Panc1 (cell line): ENCODE measurements at regions not wholly inside any gene's neighbourhood (a gene's known extent, or its start where the extent isn't known, plus 50 kb on each side); places are given as distances from the start of the nearest gene placed in this dataset.

ENCODE experiments used
- ATAC-seq: fragments of 200-7000 bp; cut with Tn5 transposase; 2 replicates; pipeline ENCODE4 v1.9.1; 2020; ENCODE audit warnings: mild to moderate bottlenecking, moderate library complexity
- BruUV-seq: library from RNA; stranded (reverse); fragments of 400-500 nt; replicated peaks from 2 replicates; lab custom pipeline; 2021; lab: Mats Ljungman, UMichigan
- CTCF ChIA-PET: fragments of 300-600 bp; sonication (Branson Sonifier 250); formaldehyde crosslinking; loops from one replicate; lab custom pipeline; 2022; ENCODE audit warnings: antibody characterized with exemption; lab: Charles Lee
- POLR2A ChIA-PET: fragments of 300-600 bp; sonication (Branson Sonifier 250); formaldehyde crosslinking; loops from one replicate; lab custom pipeline; 2022; ENCODE audit warnings: antibody characterized with exemption; lab: Charles Lee
- DNase-seq: peaks from one replicate; pipeline ENCODE4 v3.0.0-alpha.2; 2010; ENCODE audit warnings: low read depth, low spot score
- H3K27ac ChIP-seq: 2 replicates; pipeline ENCODE4 v1.5.1; 2011; ENCODE audit warnings: mild to moderate bottlenecking, low read length, inconsistent platforms
- H3K27me3 ChIP-seq: fragments of 200-500 bp; sonication (Bioruptor generic); 2 replicates; pipeline ENCODE4 v1.6.0; 2014; ENCODE audit warnings: low read length, inconsistent platforms; ENCODE audit not compliant: control insufficient read depth, insufficient read depth
- H3K36me3 ChIP-seq: fragments of 200-500 bp; sonication (Bioruptor generic); 2 replicates; pipeline ENCODE4 v1.5.1; 2014; ENCODE audit warnings: inconsistent platforms, mild to moderate bottlenecking, low read length, moderate library complexity; ENCODE audit not compliant: control insufficient read depth, insufficient read depth
- H3K4me1 ChIP-seq: 2 replicates; pipeline ENCODE4 v1.5.1; 2011; ENCODE audit warnings: inconsistent platforms, mild to moderate bottlenecking, low read length, moderate library complexity; ENCODE audit not compliant: control insufficient read depth, insufficient read depth
- H3K4me3 ChIP-seq, 2 experiments: 2 replicates each; pipeline ENCODE4 v1.5.1; 2011 to 2012; ENCODE audit warnings: low read depth in 2 of 2, low read length in 2 of 2, mild to moderate bottlenecking in 2 of 2, inconsistent platforms in 1 of 2, moderate library complexity in 1 of 2
- H3K9me3 ChIP-seq: fragments of 200-500 bp; sonication (Bioruptor generic); 2 replicates; pipeline ENCODE4 v1.5.1; 2014; ENCODE audit warnings: low read depth, mild to moderate bottlenecking, inconsistent platforms, low read length, moderate library complexity; ENCODE audit not compliant: control insufficient read depth, insufficient read depth
- POLR2AphosphoS5 ChIP-seq: IDR thresholded peaks from 2 replicates; pipeline ENCODE4 v1.6.1; 2012; ENCODE audit warnings: mild to moderate bottlenecking, low read depth, low read length, moderate library complexity
- SIN3A ChIP-seq: IDR thresholded peaks from 2 replicates; pipeline ENCODE4 v1.6.1; 2012; ENCODE audit warnings: low read depth, mild to moderate bottlenecking, low read length, moderate library complexity, borderline replicate concordance; ENCODE audit not compliant: insufficient read depth
- TCF7L2 ChIP-seq: IDR thresholded peaks from 2 replicates; pipeline ENCODE4 v1.6.1; 2011; ENCODE audit warnings: mild to moderate bottlenecking, low read depth, low read length, inconsistent platforms
- in situ Hi-C: cut with HindIII; loops from 2 replicates; pipeline ENCODE4 v1.10.0; 2016; ENCODE audit warnings: low sequenced_read_pairs, low pct_unique_long_range_greater_than_20kb
- intact Hi-C: fragments of 100-400 bp; cut with micrococcal nuclease; formaldehyde crosslinking; loops from one replicate; pipeline ENCODE4 v1.10.0; 2022; ENCODE audit not compliant: unreplicated experiment
- TF ChIP-seq, protein P1 (sequence below), 2 experiments: IDR thresholded peaks; 2 replicates each; pipeline ENCODE4 v1.6.1; 2011 to 2012; ENCODE audit warnings: low read depth in 2 of 2, control low read depth in 1 of 2, low read length in 1 of 2, mild to moderate bottlenecking in 1 of 2, moderate library complexity in 1 of 2; ENCODE audit not compliant: insufficient read depth in 1 of 2
- TF ChIP-seq, protein P2 (sequence below): fragments of 450-650 bp; IDR thresholded peaks from 2 replicates; pipeline ENCODE4 v1.5.1; 2017; ENCODE audit warnings: mild to moderate bottlenecking

DNA sequence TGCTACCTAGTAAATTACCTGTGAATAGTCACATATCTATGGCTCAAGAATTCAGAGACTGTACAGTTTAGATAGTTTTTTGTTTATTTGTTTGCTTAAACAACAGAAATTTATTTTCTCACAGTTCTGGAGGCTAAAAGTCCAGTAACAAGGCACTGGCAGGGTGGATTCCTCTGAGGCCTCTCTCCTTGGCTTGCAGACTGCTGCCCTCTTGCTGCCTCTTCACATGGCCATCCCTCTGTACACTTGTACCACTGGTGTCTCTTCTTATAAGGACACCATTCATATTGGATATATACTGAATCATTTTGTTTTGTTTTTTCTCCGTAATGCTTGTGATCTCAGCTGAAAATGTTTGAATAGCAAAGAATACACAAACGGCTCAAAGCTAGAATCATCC is 56.4 kb upstream of the MIR17HG start:
- H3K27me3 ChIP-seq = no peaks in the 10 kb centered on the region
- H3K9me3 ChIP-seq = no peaks in the 10 kb centered on the region
- in situ Hi-C loops = no loop called here
- H3K36me3 ChIP-seq = no peaks in the 10 kb centered on the region
- no peak for DNase-seq
- intact Hi-C loops = no loop called here
- TF ChIP-seq SIN3A (no peak), POLR2AphosphoS5 (no peak), TCF7L2 (no peak)
- TF ChIP-seq, protein P1, sequence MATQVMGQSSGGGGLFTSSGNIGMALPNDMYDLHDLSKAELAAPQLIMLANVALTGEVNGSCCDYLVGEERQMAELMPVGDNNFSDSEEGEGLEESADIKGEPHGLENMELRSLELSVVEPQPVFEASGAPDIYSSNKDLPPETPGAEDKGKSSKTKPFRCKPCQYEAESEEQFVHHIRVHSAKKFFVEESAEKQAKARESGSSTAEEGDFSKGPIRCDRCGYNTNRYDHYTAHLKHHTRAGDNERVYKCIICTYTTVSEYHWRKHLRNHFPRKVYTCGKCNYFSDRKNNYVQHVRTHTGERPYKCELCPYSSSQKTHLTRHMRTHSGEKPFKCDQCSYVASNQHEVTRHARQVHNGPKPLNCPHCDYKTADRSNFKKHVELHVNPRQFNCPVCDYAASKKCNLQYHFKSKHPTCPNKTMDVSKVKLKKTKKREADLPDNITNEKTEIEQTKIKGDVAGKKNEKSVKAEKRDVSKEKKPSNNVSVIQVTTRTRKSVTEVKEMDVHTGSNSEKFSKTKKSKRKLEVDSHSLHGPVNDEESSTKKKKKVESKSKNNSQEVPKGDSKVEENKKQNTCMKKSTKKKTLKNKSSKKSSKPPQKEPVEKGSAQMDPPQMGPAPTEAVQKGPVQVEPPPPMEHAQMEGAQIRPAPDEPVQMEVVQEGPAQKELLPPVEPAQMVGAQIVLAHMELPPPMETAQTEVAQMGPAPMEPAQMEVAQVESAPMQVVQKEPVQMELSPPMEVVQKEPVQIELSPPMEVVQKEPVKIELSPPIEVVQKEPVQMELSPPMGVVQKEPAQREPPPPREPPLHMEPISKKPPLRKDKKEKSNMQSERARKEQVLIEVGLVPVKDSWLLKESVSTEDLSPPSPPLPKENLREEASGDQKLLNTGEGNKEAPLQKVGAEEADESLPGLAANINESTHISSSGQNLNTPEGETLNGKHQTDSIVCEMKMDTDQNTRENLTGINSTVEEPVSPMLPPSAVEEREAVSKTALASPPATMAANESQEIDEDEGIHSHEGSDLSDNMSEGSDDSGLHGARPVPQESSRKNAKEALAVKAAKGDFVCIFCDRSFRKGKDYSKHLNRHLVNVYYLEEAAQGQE (IDR thresholded peaks at IDR 0.05; ENCODE audit: insufficient read depth in 1 of 2, low read depth in 2 of 2, low read length in 1 of 2) = no peak
- TF ChIP-seq, protein P2, sequence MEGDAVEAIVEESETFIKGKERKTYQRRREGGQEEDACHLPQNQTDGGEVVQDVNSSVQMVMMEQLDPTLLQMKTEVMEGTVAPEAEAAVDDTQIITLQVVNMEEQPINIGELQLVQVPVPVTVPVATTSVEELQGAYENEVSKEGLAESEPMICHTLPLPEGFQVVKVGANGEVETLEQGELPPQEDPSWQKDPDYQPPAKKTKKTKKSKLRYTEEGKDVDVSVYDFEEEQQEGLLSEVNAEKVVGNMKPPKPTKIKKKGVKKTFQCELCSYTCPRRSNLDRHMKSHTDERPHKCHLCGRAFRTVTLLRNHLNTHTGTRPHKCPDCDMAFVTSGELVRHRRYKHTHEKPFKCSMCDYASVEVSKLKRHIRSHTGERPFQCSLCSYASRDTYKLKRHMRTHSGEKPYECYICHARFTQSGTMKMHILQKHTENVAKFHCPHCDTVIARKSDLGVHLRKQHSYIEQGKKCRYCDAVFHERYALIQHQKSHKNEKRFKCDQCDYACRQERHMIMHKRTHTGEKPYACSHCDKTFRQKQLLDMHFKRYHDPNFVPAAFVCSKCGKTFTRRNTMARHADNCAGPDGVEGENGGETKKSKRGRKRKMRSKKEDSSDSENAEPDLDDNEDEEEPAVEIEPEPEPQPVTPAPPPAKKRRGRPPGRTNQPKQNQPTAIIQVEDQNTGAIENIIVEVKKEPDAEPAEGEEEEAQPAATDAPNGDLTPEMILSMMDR = no peak
- BruUV-seq = no TSS peak
- H3K27ac ChIP-seq = no peak overlapping the region
- no peaks in the 10 kb centered on the region for H3K4me1 ChIP-seq
- ChIA-PET POLR2A (no interaction called here), CTCF (no interaction called here)
- no peak overlapping the region for H3K4me3 ChIP-seq
- no peak for ATAC-seq

DNA sequence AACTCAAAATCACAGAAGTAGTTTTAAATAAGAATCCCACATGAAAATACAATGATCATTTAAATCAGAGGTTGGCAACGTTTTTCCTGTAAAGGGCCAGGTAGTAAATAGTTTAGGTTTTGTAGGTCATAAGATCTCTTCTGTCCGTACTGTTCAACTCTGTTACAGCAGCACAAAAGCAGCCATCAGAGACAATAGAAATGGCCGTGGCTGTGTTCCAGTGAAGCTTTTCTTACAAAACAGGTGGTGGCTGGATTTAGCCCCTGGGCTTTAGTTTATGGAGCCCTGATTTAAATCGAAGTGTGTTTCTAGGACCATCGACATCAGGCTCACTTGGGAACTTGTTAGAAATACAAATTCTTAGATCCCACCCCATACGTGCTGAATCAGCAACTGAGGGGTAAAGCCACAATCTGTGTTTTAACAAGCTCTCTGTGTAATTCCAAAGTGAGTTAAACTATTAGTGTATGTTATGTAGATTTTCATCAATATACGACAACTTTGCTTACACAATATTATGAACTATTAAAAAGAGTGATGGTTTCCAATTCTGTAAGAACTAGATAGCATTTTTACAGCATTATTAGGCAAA is 54.8 kb upstream of the MIR17HG start:
- POLR2A ChIA-PET = no interaction called here
- intact Hi-C loops (no loop called here), in situ Hi-C loops (no loop called here)
- CTCF ChIA-PET = no interaction called here
- no peaks in the 10 kb centered on the region for H3K36me3 ChIP-seq
- no peak for TF ChIP-seq POLR2AphosphoS5
- TF ChIP-seq SIN3A = no peak
- TF ChIP-seq, protein P2 = no peak
- no peak for TF ChIP-seq TCF7L2
- no TSS peak for BruUV-seq
- H3K27ac ChIP-seq = no peak overlapping the region
- no peaks in the 10 kb centered on the region for H3K27me3 ChIP-seq
- H3K4me1 ChIP-seq = no peaks in the 10 kb centered on the region
- DNase-seq (no peak), ATAC-seq (no peak)
- no peaks in the 10 kb centered on the region for H3K9me3 ChIP-seq
- no peak overlapping the region for H3K4me3 ChIP-seq
